ENCODE measurements at regions not wholly inside any gene's neighbourhood (a gene's known extent, or its start where the extent isn't known, plus 50 kb on each side); places are given as distances from the start of the nearest gene placed in this dataset.
"Not testable (repeated sequence)": the region's sequence is repeated elsewhere in the genome, so short reads cannot be mapped to it uniquely, and the experiment has no call there.

GRCh38 chr7:54260941-54261371 is 281.2 kb upstream of the VSTM2A start:
- no peak for DNase-seq (ENCODE audit: low read depth, low spot score)
- Histone ChIP-seq H3K27ac (no peak overlapping the region), H3K9ac (ENCODE audit: insufficient read length) (no peak overlapping the region), H3K9me3 (ENCODE audit: low read depth, low read length) (no peaks in the 10 kb centered on the region), H3K4me3 (no peak overlapping the region), H3K36me3 (ENCODE audit: insufficient read depth, low read length) (no peaks in the 10 kb centered on the region)
- no peak for TF ChIP-seq EZH2 (IDR thresholded peaks at IDR 0.05)
- TF ChIP-seq POLR2AphosphoS5 (IDR thresholded peaks at IDR 0.05; ENCODE audit: borderline replicate concordance, low read depth, low read length), result no peak
- TF ChIP-seq FOXP2 (optimal IDR thresholded peaks at IDR 0.05; ENCODE audit: control extremely low read depth, extremely low read length, insufficient read depth), result no peak

- Histone ChIP-seq H3K27ac (no peak overlapping the region), H3K9me3 (ENCODE audit: low read depth, low read length) (no peaks in the 10 kb centered on the region), H3K4me3 (no peak overlapping the region), H3K36me3 (ENCODE audit: insufficient read depth, low read length) (no peaks in the 10 kb centered on the region), H3K9ac (ENCODE audit: insufficient read length) (no peak overlapping the region)
- no peak for DNase-seq (ENCODE audit: low read depth, low spot score)
- no peak for TF ChIP-seq EZH2 (IDR thresholded peaks at IDR 0.05)
- no peak for TF ChIP-seq FOXP2 (optimal IDR thresholded peaks at IDR 0.05; ENCODE audit: control extremely low read depth, extremely low read length, insufficient read depth)
- no peak for TF ChIP-seq POLR2AphosphoS5 (IDR thresholded peaks at IDR 0.05; ENCODE audit: borderline replicate concordance, low read depth, low read length)
Observed at GRCh38 chr7:54278847-54279246, 263.3 kb upstream of the VSTM2A start.

- Histone ChIP-seq H3K9me3 (ENCODE audit: low read depth, low read length) (no peaks in the 10 kb centered on the region), H3K27ac (no peak overlapping the region), H3K9ac (ENCODE audit: insufficient read length) (no peak overlapping the region), H3K36me3 (ENCODE audit: insufficient read depth, low read length) (no peaks in the 10 kb centered on the region), H3K4me3 (no peak overlapping the region)
- TF ChIP-seq POLR2AphosphoS5 (IDR thresholded peaks at IDR 0.05; ENCODE audit: borderline replicate concordance, low read depth, low read length) (no peak), EZH2 (IDR thresholded peaks at IDR 0.05) (no peak), FOXP2 (optimal IDR thresholded peaks at IDR 0.05; ENCODE audit: control extremely low read depth, extremely low read length, insufficient read depth) (no peak)
- no peak for DNase-seq (ENCODE audit: low read depth, low spot score)
Observed at GRCh38 chr7:54292171-54292925, 249.8 kb upstream of the VSTM2A start.

GRCh38 chr7:54299426-54299825 is 242.7 kb upstream of the VSTM2A start:
- no peak for DNase-seq (ENCODE audit: low read depth, low spot score)
- H3K9me3 ChIP-seq (ENCODE audit: low read depth, low read length), result no peaks in the 10 kb centered on the region
- no peak overlapping the region for H3K27ac ChIP-seq
- no peak overlapping the region for H3K4me3 ChIP-seq
- H3K9ac ChIP-seq (ENCODE audit: insufficient read length), result no peak overlapping the region
- H3K36me3 ChIP-seq (ENCODE audit: insufficient read depth, low read length), result no peaks in the 10 kb centered on the region
- TF ChIP-seq POLR2AphosphoS5 (IDR thresholded peaks at IDR 0.05; ENCODE audit: borderline replicate concordance, low read depth, low read length) (no peak), EZH2 (IDR thresholded peaks at IDR 0.05) (no peak), FOXP2 (optimal IDR thresholded peaks at IDR 0.05; ENCODE audit: control extremely low read depth, extremely low read length, insufficient read depth) (no peak)

GRCh38 chr7:54315955-54316354 is 226.2 kb upstream of the VSTM2A start:
- H3K27ac ChIP-seq; H3K9ac ChIP-seq (ENCODE audit: insufficient read length); H3K36me3 ChIP-seq (ENCODE audit: insufficient read depth, low read length); H3K9me3 ChIP-seq (ENCODE audit: low read depth, low read length); DNase-seq (ENCODE audit: low read depth, low spot score); H3K4me3 ChIP-seq: not testable (repeated sequence)

- DNase-seq (ENCODE audit: low read depth, low spot score), result no peak
- no peak overlapping the region for H3K9ac ChIP-seq (ENCODE audit: insufficient read length)
- no peaks in the 10 kb centered on the region for H3K36me3 ChIP-seq (ENCODE audit: insufficient read depth, low read length)
- no peaks in the 10 kb centered on the region for H3K9me3 ChIP-seq (ENCODE audit: low read depth, low read length)
- no peak overlapping the region for H3K4me3 ChIP-seq
- TF ChIP-seq EZH2 (IDR thresholded peaks at IDR 0.05), result no peak
- no peak for TF ChIP-seq FOXP2 (optimal IDR thresholded peaks at IDR 0.05; ENCODE audit: control extremely low read depth, extremely low read length, insufficient read depth)
- TF ChIP-seq POLR2AphosphoS5 (IDR thresholded peaks at IDR 0.05; ENCODE audit: borderline replicate concordance, low read depth, low read length), result no peak
- H3K27ac ChIP-seq, result no peak overlapping the region
Observed at GRCh38 chr7:54326592-54327167, 215.5 kb upstream of the VSTM2A start.

DNA sequence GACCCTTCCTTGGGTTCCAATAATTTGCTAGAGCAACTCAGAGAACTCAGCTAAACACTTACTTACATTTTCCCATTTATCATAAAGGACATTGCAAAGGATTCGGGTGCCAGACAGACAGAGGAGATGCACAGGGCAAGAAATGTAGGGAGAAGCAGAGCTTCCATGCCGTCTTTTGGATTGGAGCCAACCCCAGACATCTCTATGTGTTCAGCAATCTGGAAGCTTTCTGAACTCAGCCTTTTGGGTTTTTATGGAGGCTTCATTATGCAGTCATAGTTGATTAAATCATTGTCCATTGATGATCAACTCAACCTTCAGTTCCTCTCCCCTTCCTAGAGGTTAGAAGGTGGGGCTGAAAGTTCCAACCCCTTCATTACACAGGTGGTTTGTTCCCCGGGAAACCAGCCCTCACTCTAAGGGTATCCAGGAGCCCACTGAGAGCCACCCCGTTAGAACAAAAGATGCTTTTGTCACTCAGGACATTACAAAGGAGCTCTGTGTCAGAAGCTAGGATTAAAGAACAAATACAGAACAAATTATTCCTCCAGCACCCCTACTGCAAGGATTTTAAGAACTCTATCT is 211.9 kb upstream of the VSTM2A start:
- DNase-seq (ENCODE audit: low read depth, low spot score), result no peak
- Histone ChIP-seq H3K36me3 (ENCODE audit: insufficient read depth, low read length) (no peaks in the 10 kb centered on the region), H3K4me3 (no peak overlapping the region), H3K27ac (no peak overlapping the region), H3K9me3 (ENCODE audit: low read depth, low read length) (no peaks in the 10 kb centered on the region), H3K9ac (ENCODE audit: insufficient read length) (no peak overlapping the region)
- TF ChIP-seq POLR2AphosphoS5 (IDR thresholded peaks at IDR 0.05; ENCODE audit: borderline replicate concordance, low read depth, low read length), result no peak
- TF ChIP-seq FOXP2 (optimal IDR thresholded peaks at IDR 0.05; ENCODE audit: control extremely low read depth, extremely low read length, insufficient read depth), result no peak
- TF ChIP-seq EZH2 (IDR thresholded peaks at IDR 0.05), result no peak

- Histone ChIP-seq H3K27ac (no peak overlapping the region), H3K4me3 (no peak overlapping the region), H3K9me3 (ENCODE audit: low read depth, low read length) (no peaks in the 10 kb centered on the region), H3K36me3 (ENCODE audit: insufficient read depth, low read length) (no peaks in the 10 kb centered on the region), H3K9ac (ENCODE audit: insufficient read length) (no peak overlapping the region)
- TF ChIP-seq POLR2AphosphoS5 (IDR thresholded peaks at IDR 0.05; ENCODE audit: borderline replicate concordance, low read depth, low read length), result no peak
- no peak for TF ChIP-seq EZH2 (IDR thresholded peaks at IDR 0.05)
- TF ChIP-seq FOXP2 (optimal IDR thresholded peaks at IDR 0.05; ENCODE audit: control extremely low read depth, extremely low read length, insufficient read depth), result no peak
- no peak for DNase-seq (ENCODE audit: low read depth, low spot score)
Observed at GRCh38 chr7:54331311-54331710, 210.9 kb upstream of the VSTM2A start.
